ENCODE measurements at regions not wholly inside any gene's neighbourhood (a gene's known extent, or its start where the extent isn't known, plus 50 kb on each side); places are given as distances from the start of the nearest gene placed in this dataset.
"Not testable (repeated sequence)": the region's sequence is repeated elsewhere in the genome, so short reads cannot be mapped to it uniquely, and the experiment has no call there.

DNA sequence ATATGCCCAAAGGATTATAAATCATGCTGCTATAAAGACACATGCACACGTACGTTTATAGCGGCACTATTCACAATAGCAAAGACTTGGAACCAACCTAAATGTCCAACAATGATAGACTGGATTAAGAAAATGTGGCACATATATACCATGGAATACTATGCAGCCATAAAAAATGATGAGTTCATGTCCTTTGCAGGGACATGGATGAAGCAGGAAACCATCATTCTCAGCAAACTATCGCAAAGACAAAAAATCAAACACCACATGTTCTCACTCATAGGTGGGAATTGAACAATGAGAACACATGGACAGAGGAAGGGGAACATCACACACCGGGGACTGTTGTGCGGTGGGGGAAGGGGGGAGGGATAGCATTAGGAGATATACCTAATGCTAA is 51.3 kb upstream of the CD163 start:
- TF ChIP-seq SP1 (IDR thresholded peaks at IDR 0.05); FOXM1 (IDR thresholded peaks at IDR 0.05; ENCODE audit: borderline replicate concordance); NFRKB (IDR thresholded peaks at IDR 0.05); TARDBP (IDR thresholded peaks at IDR 0.05); SUZ12 (IDR thresholded peaks at IDR 0.05); ARNT (IDR thresholded peaks at IDR 0.05); BHLHE40 (IDR thresholded peaks at IDR 0.05; ENCODE audit: borderline replicate concordance); CTBP1 (IDR thresholded peaks at IDR 0.05; ENCODE audit: borderline replicate concordance); FOXK2 (IDR thresholded peaks at IDR 0.05); HDGF (IDR thresholded peaks at IDR 0.05; ENCODE audit: borderline replicate concordance): not testable (repeated sequence)
- TF ChIP-seq, protein P1, sequence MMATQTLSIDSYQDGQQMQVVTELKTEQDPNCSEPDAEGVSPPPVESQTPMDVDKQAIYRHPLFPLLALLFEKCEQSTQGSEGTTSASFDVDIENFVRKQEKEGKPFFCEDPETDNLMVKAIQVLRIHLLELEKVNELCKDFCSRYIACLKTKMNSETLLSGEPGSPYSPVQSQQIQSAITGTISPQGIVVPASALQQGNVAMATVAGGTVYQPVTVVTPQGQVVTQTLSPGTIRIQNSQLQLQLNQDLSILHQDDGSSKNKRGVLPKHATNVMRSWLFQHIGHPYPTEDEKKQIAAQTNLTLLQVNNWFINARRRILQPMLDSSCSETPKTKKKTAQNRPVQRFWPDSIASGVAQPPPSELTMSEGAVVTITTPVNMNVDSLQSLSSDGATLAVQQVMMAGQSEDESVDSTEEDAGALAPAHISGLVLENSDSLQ (IDR thresholded peaks at IDR 0.05), result not testable (repeated sequence)
